Sciatic nerve (tissue), 2 donors: ENCODE measurements at regions not wholly inside any gene's neighbourhood (a gene's known extent, or its start where the extent isn't known, plus 50 kb on each side); places are given as distances from the start of the nearest gene placed in this dataset.
A peak's percentile ranks its signal among the peaks of the same experiment; 100 is the strongest.

Experiments used
- ATAC-seq: fragments of 200-7000 bp; cut with Tn5 transposase; one replicate; pipeline ENCODE4 v1.9.1; 2020; ENCODE audit warnings: mild to moderate bottlenecking, moderate library complexity
- DNase-seq: peaks from one replicate; pipeline ENCODE4 v3.0.0-alpha.2; 2020; ENCODE audit warnings: low spot score
- intact Hi-C: fragments of 100-400 bp; cut with DNase I; formaldehyde crosslinking; loops from one replicate; pipeline ENCODE4 v1.14.2; 2022
- donor health status: DM: no; HTN: no; CAD: no.
- donor health status: DM: no; HTN: no; CAD: no.

- intact Hi-C loops = no loop called here
- ATAC-seq (no peak), DNase-seq (peak; percentile 45)
These were observed 1491.1 kb downstream of the TBC1D22A start for GRCh38 chr22:48253573-48253972.

GRCh38 chr22:48253136-48253535, 1490.7 kb downstream of the TBC1D22A start:
- ATAC-seq = no peak
- intact Hi-C loops = no loop called here
- DNase-seq = peak; percentile 13

- ATAC-seq (no peak), DNase-seq (peak; percentile 19)
- intact Hi-C loops = no loop called here
These were observed 1489.2 kb downstream of the TBC1D22A start for GRCh38 chr22:48251629-48252028.

- no peak for DNase-seq
- ATAC-seq = no peak
- intact Hi-C loops = no loop called here
These were observed 1488.6 kb downstream of the TBC1D22A start for GRCh38 chr22:48250937-48251530.

GRCh38 chr22:48250286-48250895, 1487.9 kb downstream of the TBC1D22A start:
- DNase-seq (peak; percentile 46), ATAC-seq (no peak)
- intact Hi-C loops = no loop called here

GRCh38 chr22:48249713-48250268, 1487.3 kb downstream of the TBC1D22A start:
- ATAC-seq (no peak), DNase-seq (peak; percentile 14)
- intact Hi-C loops = no loop called here

- DNase-seq = peak; percentile 27
- intact Hi-C loops = no loop called here
- ATAC-seq = no peak
These were observed 1486.5 kb downstream of the TBC1D22A start for GRCh38 chr22:48248901-48249455.

GRCh38 chr22:48247829-48248228, 1485.4 kb downstream of the TBC1D22A start:
- intact Hi-C loops = no loop called here
- no peak for ATAC-seq
- no peak for DNase-seq

GRCh38 chr22:48245196-48245485, 1482.7 kb downstream of the TBC1D22A start:
- no peak for ATAC-seq
- DNase-seq = no peak
- intact Hi-C loops = no loop called here

- DNase-seq (peak; percentile 32), ATAC-seq (no peak)
- intact Hi-C loops = no loop called here
These were observed 1482.1 kb downstream of the TBC1D22A start for GRCh38 chr22:48244388-48245195.

- DNase-seq (peak; percentile 39), ATAC-seq (no peak)
- intact Hi-C loops = no loop called here
These were observed 1480.0 kb downstream of the TBC1D22A start for GRCh38 chr22:48242461-48242864.

- ATAC-seq = no peak
- intact Hi-C loops = no loop called here
- DNase-seq = peak; percentile 31
These were observed 1479.2 kb downstream of the TBC1D22A start for GRCh38 chr22:48241658-48242057.

GRCh38 chr22:48240935-48241230, 1478.4 kb downstream of the TBC1D22A start:
- ATAC-seq (no peak), DNase-seq (peak; percentile 22)
- intact Hi-C loops = no loop called here

- intact Hi-C loops = no loop called here
- ATAC-seq (no peak), DNase-seq (peak; percentile 18)
These were observed 1477.9 kb downstream of the TBC1D22A start for GRCh38 chr22:48240148-48240934.

GRCh38 chr22:48239461-48240147, 1477.2 kb downstream of the TBC1D22A start:
- intact Hi-C loops = no loop called here
- DNase-seq (no peak), ATAC-seq (no peak)

GRCh38 chr22:48238966-48239365, 1476.5 kb downstream of the TBC1D22A start:
- ATAC-seq (peak; percentile 45), DNase-seq (peak; percentile 36)
- intact Hi-C loops = no loop called here

GRCh38 chr22:48238284-48238915, 1476.0 kb downstream of the TBC1D22A start:
- DNase-seq (peak; percentile 4), ATAC-seq (no peak)
- intact Hi-C loops = no loop called here
